Hepatic stellate cell (primary cell): ENCODE measurements at regions not wholly inside any gene's neighbourhood (a gene's known extent, or its start where the extent isn't known, plus 50 kb on each side); places are given as distances from the start of the nearest gene placed in this dataset.
"Not testable (repeated sequence)": the region's sequence is repeated elsewhere in the genome, so short reads cannot be mapped to it uniquely, and the experiment has no call there.

Source experiments
- DNase-seq: peaks from one replicate; pipeline ENCODE4 v3.0.0; 2011; ENCODE audit warnings: low spot score

- not testable (repeated sequence) for DNase-seq
Observed at GRCh38 chr17:16843511-16843910, 128.4 kb downstream of the TNFRSF13B start.

DNA sequence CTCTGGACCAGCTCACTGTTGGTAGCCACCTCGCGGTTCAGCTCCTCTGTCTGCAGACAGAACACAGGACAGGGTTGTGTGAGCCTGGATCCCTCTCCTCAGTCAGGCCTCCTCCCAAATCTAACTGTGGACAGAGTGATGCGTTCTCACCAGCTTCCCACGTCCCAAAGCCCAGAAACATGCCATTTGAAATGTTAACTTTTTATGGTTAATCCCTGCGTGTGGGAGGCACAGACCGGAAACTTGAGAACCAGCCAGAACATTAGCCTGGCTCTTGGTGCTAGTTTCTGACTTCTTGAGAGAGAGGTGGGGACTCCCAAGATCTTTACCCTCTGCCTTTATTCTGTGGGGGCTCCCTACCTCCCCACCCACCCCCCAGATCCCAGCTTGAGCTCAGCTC lies 129.6 kb downstream of the TNFRSF13B start:
- DNase-seq, result not testable (repeated sequence)

- not testable (repeated sequence) for DNase-seq
Observed at GRCh38 chr17:16841896-16842295, 130.0 kb downstream of the TNFRSF13B start.

DNA sequence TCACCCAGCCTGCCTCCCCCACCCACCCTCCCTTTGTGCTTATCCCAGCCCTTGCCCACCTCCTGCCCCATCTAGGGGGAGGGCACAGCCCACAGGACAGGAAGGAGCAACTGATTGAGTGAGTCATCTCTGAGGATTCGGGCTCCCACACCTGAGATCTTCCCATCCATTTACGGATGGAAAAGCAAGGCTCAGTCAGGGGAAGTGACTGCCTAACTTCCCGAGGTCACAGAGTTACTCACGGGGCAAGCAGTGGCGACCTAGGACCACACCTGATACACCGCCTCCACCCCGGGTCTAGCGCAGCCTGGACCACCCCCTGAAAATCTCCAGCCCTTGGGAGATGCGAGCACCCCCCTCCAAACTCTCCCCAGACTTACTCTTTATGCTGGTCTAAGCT lies 131.7 kb downstream of the TNFRSF13B start:
- DNase-seq, result not testable (repeated sequence)

DNA sequence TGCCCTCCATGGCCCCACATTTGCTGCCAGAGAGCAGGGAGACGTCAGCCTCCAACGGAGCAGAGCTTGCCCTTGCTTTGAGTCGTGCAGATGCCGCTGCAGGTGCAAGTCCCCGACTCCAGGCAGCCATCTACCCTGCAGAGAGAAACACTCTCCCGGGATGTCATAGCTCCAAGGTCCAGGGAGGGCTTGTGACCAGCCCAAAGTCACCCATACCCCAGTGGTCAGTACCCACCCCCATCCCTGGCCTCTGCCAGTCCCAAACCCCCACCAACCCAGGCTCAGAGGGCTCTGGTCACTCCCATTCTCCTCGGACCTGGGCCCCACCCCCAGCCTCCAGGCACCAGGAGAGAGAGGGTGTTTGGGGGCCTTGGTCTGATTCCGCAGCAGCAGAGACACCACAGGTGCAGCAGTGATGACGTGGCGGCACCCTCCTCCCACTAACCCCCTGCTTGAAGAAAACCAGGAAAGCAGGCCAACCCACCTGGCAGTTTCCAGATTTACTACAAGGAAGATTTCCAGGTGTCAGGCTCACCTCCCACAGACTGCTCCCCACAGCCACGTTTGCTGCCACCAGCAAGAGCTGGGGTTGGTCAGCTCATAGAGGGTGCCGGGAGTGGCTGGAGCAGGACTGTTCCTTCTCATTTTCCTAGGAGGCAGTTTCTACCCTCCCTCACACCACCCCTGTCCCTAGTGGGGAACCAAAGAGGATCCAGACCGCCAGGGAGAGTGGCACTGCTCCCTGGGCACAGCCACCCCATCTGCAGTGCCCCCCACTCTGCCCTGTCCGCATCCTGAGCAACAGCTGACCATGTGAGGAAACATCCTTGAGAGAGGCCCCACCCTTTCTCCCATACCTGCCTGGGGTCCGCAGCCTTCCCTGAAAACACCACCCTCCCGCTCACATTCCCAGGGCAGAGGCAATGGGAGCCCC lies 132.4 kb downstream of the TNFRSF13B start:
- DNase-seq, result not testable (repeated sequence)

DNA sequence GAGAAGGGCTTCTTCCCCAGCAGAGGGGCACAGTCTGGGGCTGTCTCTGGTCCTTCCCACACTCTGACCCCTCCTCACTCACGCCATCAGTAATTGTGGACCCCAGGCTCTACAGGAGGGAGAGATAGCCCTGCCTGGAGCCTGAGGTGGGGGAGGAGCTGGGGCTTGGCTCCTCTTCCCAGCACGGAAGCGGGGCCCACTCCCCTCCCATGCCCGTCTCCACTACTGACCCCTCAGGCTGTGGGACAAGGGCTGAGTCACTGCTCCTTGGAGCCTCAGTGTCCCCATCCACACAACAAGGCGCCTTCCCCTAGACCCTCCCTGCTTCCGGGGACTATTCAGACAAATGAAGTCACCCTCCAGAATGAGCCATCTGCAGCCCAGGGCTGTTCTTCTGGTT lies 133.1 kb downstream of the TNFRSF13B start:
- not testable (repeated sequence) for DNase-seq

DNA sequence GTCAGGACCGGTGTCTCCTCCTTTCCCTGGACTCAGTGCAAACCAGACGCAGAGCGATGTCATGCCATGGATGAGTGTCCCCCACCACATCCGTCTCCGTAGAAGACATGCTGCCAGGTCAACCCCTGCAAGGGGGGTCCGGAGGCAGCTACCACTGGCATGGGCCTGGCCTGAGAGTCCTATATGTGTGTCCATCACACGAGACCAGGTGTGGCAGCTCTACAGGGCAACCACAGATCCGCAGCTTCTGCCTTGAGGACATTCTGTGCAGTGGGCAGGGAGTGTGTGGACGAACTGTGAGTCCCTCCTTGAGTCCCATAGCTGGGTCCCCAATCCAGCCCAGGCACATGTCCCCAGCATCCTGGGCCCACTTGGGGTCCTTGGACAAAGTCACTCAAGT lies 133.6 kb downstream of the TNFRSF13B start:
- not testable (repeated sequence) for DNase-seq

DNA sequence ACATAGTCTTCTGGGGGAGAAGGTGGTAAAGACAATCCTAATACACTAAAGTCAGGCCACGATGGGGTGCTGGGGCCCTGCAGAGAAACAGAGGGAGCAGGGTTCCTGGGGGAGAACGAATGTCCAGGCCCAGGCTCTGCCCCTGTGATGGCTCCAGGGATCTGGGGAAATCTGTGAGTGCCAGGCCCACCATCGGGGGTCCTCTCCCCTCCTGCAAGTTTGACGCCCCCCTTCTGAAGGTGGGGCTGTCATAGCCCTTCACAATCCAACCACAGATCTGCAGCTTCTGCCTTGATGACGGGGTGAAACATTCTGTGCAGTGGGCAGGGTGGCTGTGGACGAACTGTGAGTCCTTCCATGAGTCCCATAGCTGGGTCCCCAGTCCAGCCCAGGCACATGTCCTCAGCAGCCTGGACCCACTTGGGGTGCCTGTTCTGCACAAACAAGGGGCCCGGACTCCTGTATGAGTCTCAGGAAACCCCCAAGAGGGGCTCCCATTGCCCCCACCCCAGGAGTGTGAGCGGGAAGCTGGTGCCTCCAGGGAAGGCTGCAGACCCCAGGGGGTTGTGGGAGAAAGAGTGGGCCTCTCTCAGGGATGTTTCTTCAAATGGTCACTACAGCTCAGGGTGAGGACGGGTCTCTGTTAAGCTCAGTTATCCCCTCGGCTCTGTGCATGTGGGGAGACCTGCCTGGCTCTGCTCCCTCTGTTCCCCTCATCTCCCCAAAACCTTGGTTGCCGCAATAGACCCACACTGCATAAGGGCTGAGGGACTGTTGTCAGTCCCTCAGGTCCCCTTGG lies 134.3 kb downstream of the TNFRSF13B start:
- not testable (repeated sequence) for DNase-seq

- not testable (repeated sequence) for DNase-seq
Observed at GRCh38 chr17:16836315-16836915, 135.5 kb downstream of the TNFRSF13B start.

GRCh38 chr17:16833517-16833916 lies 138.4 kb downstream of the TNFRSF13B start:
- not testable (repeated sequence) for DNase-seq

DNA sequence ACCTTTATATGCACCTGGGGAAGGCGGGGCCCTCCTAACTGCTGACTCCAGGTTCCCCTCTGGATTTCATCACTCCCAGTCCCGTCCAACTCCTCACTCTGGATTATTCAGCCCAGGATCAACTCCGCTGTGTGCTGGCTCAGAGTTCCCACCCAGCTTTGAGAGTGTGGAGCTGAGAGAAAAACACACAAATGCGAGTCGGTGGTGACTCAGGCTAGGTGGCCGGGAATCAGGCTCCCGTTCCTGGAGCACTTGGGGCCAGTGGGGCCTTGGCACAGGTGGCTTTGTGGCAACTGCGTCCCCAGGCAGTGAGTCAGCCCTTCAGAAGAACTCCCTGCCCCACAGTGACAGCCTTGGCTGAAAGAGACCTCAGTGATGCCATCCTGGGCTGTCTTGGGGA lies 139.1 kb downstream of the TNFRSF13B start:
- not testable (repeated sequence) for DNase-seq

DNA sequence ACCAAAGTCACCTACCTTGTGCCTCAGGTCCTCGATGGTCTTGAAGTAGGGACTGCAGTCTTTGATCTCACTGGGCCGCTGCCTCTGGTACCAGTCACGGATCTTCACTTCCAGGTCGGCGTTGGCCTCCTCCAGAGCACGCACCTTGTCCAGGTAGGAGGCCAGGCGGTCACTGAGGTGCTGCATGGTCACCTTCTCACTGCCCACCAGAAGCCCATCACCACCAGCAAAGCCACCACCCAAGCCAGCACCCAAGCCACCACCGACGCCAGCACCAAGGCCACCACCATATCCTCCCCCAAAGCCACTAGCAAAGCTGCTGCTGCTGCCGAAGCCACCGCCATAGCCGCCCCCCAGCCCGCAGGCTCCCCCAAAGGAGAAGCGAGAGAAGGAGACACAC lies 139.7 kb downstream of the TNFRSF13B start:
- DNase-seq, result not testable (repeated sequence)

- DNase-seq, result not testable (repeated sequence)
Observed at GRCh38 chr17:16830770-16831169, 140.7 kb downstream of the CCDC144A start.

- not testable (repeated sequence) for DNase-seq
Observed at GRCh38 chr17:16830219-16830618, 140.2 kb downstream of the CCDC144A start.
